ENCODE measurements at regions not wholly inside any gene's neighbourhood (a gene's known extent, or its start where the extent isn't known, plus 50 kb on each side); places are given as distances from the start of the nearest gene placed in this dataset.
"Not testable (repeated sequence)": the region's sequence is repeated elsewhere in the genome, so short reads cannot be mapped to it uniquely, and the experiment has no call there.

GRCh38 chr2:101610750-101611315 is 86.7 kb upstream of the MAP4K4 start:
- no peak for DNase-seq (ENCODE audit: low spot score)

- no peak for DNase-seq (ENCODE audit: low spot score)
These were observed 88.1 kb upstream of the MAP4K4 start for GRCh38 chr2:101609433-101609832.

GRCh38 chr2:101608408-101609310 is 88.8 kb upstream of the MAP4K4 start:
- no peak for DNase-seq (ENCODE audit: low spot score)

GRCh38 chr2:101597347-101597944 is 100.1 kb upstream of the MAP4K4 start:
- DNase-seq (ENCODE audit: low spot score), result no peak

- no peak for DNase-seq (ENCODE audit: low spot score)
These were observed 101.2 kb upstream of the MAP4K4 start for GRCh38 chr2:101596333-101596732.

- DNase-seq (ENCODE audit: low spot score), result no peak
These were observed 110.3 kb upstream of the MAP4K4 start for GRCh38 chr2:101587251-101587650.

- DNase-seq (ENCODE audit: low spot score), result no peak
These were observed 108.9 kb upstream of the RFX8 start for GRCh38 chr2:101583861-101584260.

GRCh38 chr2:101581675-101582299 is 106.9 kb upstream of the RFX8 start:
- DNase-seq (ENCODE audit: low spot score), result no peak

GRCh38 chr2:101580528-101580927 is 105.6 kb upstream of the RFX8 start:
- DNase-seq (ENCODE audit: low spot score), result no peak

GRCh38 chr2:101578671-101579070 is 103.8 kb upstream of the RFX8 start:
- DNase-seq (ENCODE audit: low spot score), result no peak

GRCh38 chr2:101578135-101578534 is 103.2 kb upstream of the RFX8 start:
- not testable (repeated sequence) for DNase-seq (ENCODE audit: low spot score)

GRCh38 chr2:101577173-101577572 is 102.3 kb upstream of the RFX8 start:
- no peak for DNase-seq (ENCODE audit: low spot score)

GRCh38 chr2:101574622-101575021 is 99.7 kb upstream of the RFX8 start:
- DNase-seq (ENCODE audit: low spot score), result no peak

GRCh38 chr2:101571951-101572350 is 97.0 kb upstream of the RFX8 start:
- DNase-seq (ENCODE audit: low spot score), result no peak

- DNase-seq (ENCODE audit: low spot score), result no peak
These were observed 95.1 kb upstream of the RFX8 start for GRCh38 chr2:101569886-101570520.

- DNase-seq (ENCODE audit: low spot score), result no peak
These were observed 94.1 kb upstream of the RFX8 start for GRCh38 chr2:101568969-101569368.

- no peak for DNase-seq (ENCODE audit: low spot score)
These were observed 91.8 kb upstream of the RFX8 start for GRCh38 chr2:101566632-101567228.

GRCh38 chr2:101563849-101564248 is 88.9 kb upstream of the RFX8 start:
- no peak for DNase-seq (ENCODE audit: low spot score)

- no peak for DNase-seq (ENCODE audit: low spot score)
These were observed 85.9 kb upstream of the RFX8 start for GRCh38 chr2:101560780-101561315.

GRCh38 chr2:101559551-101559950 is 84.6 kb upstream of the RFX8 start:
- DNase-seq (ENCODE audit: low spot score), result no peak

- DNase-seq (ENCODE audit: low spot score), result no peak
These were observed 84.0 kb upstream of the RFX8 start for GRCh38 chr2:101558740-101559525.

Data from SW480 (cell line).